GM19023 (cell line): ENCODE measurements at regions not wholly inside any gene's neighbourhood (a gene's known extent, or its start where the extent isn't known, plus 50 kb on each side); places are given as distances from the start of the nearest gene placed in this dataset.

Source experiments
- ATAC-seq: cut with Tn5 transposase; IDR thresholded peaks from one replicate; pipeline ENCODE4 v1.9.1; 2021; ENCODE audit warnings: mild to moderate bottlenecking, moderate library complexity; ENCODE audit not compliant: unreplicated experiment

DNA sequence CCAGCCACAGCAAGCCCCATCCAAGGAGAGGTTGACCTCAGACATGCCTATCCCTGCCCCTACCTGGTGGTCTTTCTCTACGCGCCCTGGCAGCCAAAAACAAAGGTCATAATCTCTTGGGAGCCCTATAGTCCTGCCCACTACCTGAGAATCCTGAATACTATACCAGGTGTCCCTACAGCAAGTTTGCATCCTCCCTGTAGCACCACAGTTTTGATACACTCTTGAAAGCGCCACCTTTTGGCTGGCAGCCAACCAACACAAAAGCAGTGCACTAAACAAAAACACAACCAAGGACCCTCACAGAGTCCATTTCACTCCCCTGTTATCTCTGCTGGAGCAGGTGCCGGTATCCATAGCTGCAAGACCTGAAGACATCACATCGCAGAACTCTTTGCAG, 523.8 kb upstream of the CPEB2 start:
- no peak for ATAC-seq

GRCh38 chr4:14496408-14496807, 505.9 kb upstream of the CPEB2 start:
- no peak for ATAC-seq

- ATAC-seq: no peak
Observed at GRCh38 chr4:14496969-14497368, 505.3 kb upstream of the CPEB2 start.

DNA sequence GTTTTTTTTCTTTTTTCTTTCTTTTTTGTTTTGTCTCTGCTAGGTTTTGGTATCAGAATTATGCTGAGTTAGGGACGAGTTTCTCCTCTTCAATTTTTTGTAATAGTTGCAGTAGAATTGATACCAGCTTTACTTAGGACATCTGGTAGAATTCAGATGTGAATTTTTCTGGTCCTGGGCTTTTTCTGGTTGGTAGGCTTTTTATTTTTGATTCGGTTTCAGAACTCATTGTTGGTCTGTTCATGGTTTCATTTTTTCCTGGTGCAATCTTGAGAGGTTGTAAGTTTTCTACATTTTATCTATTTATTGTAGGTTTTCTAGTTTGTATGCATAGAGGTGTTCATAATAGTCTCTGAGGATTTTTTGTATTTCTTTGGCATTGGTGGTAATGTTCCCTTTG, 498.1 kb upstream of the CPEB2 start:
- no peak for ATAC-seq

DNA sequence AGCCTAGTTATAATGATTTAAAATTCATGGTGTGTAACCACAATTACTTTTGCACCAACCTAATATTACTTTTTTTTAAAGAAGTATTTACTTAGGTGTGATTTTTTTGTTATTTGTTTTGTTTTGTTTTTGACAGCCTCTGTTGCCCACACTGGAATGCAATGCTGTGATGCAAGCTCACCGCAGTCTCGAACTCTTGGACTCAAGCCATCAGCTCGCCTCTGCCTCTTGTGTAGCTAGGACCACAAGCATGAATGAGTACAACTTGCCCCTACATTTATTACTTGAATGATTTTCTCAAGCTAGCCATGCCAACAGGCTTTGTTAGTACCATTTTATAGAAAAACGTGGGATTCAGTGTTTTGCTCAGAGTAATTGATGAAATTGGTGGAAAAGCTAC, 488.8 kb upstream of the CPEB2 start:
- no peak for ATAC-seq

GRCh38 chr4:14515556-14515955, 486.7 kb upstream of the CPEB2 start:
- no peak for ATAC-seq

GRCh38 chr4:14518136-14518535, 484.1 kb upstream of the CPEB2 start:
- ATAC-seq: no peak

DNA sequence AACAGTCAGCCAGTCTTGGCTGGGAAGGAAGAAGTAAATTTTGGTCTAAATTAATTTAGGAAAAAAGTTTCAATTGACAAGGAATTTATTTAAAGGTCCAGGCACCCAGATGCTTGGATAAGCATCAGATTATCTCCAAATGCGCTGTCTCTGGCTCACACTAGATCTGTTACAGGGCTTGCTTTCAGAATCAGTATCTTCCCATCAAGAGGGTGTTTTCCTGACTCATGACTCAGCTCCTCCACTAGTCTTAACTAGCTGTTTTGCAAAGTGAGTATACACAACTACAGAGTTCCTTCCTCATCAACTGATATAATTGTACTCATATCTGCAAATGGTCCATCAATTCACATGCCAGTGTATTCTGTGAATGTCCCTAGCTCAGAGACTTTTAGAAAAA, 482.1 kb upstream of the CPEB2 start:
- ATAC-seq: no peak

DNA sequence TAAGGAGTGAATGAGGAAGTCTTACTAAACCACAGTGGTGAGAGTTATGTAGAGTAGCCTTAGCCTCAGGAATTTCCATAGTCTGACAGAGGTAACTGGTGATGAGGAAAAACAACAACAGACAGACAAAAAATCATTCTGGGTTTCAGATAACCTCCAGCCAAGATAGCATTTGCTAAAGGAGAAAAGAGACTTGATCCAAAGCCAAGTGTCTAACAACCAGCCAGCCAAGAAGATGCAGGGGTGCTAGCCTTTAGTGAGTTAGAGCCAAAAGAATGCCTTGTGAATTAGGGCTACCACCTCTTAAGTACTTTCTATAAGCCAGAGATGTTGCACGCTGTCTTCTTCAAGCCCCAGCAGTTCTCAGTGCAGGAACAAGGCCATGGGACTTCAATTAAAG, 478.0 kb upstream of the CPEB2 start:
- no peak for ATAC-seq

DNA sequence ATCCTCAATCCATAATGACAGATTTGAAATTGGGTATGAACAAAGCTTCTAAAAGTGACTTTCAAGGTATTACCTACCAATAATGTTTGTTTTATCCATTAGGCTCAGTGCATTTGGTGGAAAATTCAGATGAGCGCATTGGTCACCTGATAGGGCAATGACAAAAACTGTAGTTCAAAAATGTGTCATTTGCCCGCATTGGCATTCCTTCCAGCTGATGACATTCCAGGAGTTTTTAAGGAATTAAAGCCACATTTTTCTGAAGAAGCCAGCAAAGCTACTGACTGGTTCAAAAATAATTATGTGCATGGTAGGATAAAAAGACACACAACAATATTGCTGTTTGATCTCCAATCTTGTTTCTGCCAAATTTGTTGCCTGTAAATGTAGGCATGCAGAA, 473.4 kb upstream of the CPEB2 start:
- no peak for ATAC-seq

DNA sequence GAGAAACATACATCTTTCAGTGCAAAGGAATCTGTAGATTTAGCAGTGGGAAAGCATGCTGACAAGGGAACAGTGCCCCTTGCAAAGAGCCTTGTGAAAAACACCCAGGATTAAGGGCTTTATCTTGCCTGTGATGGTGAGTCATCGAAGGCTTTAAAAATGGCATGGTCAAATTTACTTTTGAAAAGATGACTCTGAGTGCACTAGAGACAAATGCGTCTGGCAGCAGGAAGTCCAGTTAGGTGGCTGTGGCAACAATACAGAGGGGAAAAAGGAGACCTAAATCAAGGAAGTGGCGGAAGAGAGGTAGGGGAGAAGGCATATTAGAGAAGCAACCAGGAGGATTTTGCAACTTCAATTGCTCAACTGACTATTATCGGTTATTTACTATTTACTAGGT, 472.6 kb upstream of the CPEB2 start:
- ATAC-seq: no peak

- ATAC-seq: no peak
Observed at GRCh38 chr4:14532436-14532835, 469.8 kb upstream of the CPEB2 start.

GRCh38 chr4:14539246-14539645, 463.0 kb upstream of the CPEB2 start:
- ATAC-seq: no peak

GRCh38 chr4:14545163-14545562, 457.1 kb upstream of the CPEB2 start:
- ATAC-seq: no peak

- ATAC-seq: no peak
Observed at GRCh38 chr4:14545807-14546206, 456.5 kb upstream of the CPEB2 start.

DNA sequence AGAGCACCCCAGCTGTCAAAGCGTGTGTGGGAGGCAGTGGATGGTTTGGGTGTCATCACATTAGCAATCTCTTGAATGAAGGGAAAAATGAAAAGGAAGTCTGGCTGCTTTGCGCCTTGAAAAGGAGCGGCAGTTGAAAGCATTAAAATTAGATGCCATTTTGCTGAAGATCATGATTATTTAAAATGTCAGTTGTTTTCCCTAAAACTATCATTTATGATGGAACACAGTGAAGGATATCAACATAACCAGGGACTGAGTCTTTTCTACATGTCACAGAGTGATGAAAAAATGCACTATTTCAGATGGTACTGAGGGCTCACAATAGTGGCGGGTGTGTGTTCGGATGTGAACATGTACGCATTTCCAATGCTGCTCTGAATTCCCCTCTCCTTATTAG, 450.2 kb upstream of the CPEB2 start:
- no peak for ATAC-seq

GRCh38 chr4:14559646-14560045, 442.6 kb upstream of the CPEB2 start:
- no peak for ATAC-seq

- ATAC-seq: no peak
Observed at GRCh38 chr4:14560577-14560976, 441.7 kb upstream of the CPEB2 start.

- no peak for ATAC-seq
Observed at GRCh38 chr4:14562901-14563300, 439.4 kb upstream of the CPEB2 start.

DNA sequence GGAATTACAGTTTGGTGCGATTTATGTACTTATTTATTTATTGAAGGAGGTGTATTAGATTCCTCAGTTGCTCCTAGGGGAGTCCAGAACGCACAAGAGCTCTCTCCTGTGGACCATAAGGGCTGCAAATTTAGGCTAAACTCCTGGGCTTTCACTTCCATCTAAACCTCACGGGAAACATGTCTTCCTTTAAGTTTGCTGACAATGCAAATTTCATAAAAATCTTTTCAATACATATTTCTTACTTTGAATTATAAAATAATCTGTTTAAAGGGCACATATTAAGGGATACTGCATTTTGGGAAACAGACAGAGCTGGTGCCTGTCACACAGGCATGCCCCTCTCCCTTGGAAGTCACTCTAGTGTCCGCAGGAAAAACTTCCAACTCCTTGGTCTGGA, 438.0 kb upstream of the CPEB2 start:
- ATAC-seq: no peak

DNA sequence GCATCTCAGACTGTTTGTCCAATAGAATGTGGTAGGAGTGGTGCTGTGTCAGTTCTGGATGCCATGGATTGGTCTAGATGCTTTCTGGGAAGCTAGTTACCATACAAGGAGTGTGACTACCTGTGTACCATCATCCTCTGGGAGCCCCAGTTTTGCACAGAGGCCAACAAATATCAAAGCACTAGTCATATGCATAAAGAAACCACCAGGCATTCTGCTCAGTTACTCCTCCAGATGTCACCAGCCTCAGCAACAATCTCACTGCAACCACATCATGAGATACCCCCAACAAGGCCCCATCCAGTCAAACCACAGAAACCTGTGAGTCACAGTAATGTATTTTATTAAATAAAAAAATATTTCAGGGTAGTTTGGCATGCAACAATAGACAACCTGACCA, 435.8 kb upstream of the CPEB2 start:
- ATAC-seq: no peak

DNA sequence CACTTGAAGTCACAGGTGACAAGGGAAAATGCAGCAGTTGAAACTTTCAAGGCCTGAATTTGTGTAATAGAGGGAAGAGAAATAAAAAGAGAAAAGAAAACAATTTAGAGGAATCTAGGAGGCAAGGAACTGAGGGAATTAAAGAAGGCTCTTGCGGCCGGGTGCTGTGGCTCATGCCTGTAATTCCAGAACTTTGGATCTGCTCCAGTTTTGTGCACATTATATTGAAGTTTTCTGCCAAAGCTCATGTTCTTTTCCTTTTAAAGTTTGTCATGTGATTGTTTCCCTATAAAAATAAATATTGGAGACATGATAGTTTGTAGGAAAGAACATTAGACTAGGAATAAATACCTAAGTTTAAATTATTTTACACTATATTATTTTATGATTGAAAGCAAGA, 433.9 kb upstream of the CPEB2 start:
- ATAC-seq: no peak

DNA sequence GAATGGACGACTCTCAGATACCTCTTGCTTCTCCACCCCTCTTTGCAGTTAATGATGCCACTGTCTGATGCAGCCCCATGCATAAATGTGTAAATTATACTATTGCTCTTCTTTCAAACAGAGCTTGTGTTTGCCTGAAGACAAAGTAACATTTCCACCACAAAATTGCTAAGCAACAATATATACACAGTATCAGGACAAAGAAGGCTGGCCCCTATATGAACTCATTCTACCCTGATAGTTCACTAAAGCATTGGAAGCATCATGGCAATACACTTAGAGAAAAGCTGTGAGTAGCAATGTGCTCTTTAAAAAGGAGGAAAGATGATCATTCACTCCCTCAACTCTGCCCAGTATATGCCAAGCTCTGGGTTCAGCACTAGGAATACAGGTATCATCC, 427.0 kb upstream of the CPEB2 start:
- no peak for ATAC-seq

DNA sequence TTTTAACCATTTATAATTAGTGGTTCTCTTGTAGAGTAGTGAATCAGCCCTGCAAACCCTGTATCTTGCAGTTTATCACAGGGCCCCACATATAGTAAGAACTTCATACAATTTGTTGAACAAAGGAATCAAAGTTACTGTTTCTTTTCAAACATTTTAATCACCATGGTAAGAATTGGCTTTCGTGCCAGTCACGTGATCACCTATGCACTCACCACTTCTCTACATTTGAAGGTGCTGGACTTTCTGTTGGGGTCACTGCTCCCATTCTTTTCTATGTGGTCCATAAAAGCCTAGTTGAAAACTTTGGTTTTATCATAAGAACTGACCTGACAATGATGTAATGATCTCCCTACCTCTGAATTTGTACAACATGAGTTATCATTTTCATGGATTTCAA, 426.4 kb upstream of the CPEB2 start:
- ATAC-seq: no peak
